ENCODE measurements at regions not wholly inside any gene's neighbourhood (a gene's known extent, or its start where the extent isn't known, plus 50 kb on each side); places are given as distances from the start of the nearest gene placed in this dataset.
"Not testable (repeated sequence)": the region's sequence is repeated elsewhere in the genome, so short reads cannot be mapped to it uniquely, and the experiment has no call there.

DNA sequence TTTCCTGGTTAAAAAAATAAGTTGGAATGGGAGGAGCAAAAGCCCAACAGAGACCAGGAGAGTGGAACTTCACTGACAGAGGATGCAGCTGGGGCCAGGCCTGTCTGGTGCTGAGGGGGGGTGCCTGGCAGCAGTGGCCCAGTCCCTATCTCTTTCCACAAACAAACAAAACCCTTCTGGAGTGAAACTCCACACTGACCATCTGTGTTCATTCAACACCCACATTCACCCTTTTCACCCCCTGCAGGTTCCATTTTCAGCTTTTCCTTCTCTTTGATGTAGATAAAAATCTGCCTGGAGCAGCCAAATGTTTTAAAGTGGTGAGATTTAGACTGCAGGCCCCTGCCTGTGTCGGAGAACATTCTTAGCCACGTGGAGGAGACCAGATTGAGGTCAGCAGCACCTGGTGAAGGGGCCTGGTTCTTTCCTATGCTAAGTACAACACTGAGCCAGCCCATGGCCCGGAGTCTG, 161.4 kb upstream of the CDH11 start:
- DNase-seq: no peak

- DNase-seq: no peak
These were observed 159.7 kb upstream of the CDH11 start for GRCh38 chr16:65281586-65281985.

DNA sequence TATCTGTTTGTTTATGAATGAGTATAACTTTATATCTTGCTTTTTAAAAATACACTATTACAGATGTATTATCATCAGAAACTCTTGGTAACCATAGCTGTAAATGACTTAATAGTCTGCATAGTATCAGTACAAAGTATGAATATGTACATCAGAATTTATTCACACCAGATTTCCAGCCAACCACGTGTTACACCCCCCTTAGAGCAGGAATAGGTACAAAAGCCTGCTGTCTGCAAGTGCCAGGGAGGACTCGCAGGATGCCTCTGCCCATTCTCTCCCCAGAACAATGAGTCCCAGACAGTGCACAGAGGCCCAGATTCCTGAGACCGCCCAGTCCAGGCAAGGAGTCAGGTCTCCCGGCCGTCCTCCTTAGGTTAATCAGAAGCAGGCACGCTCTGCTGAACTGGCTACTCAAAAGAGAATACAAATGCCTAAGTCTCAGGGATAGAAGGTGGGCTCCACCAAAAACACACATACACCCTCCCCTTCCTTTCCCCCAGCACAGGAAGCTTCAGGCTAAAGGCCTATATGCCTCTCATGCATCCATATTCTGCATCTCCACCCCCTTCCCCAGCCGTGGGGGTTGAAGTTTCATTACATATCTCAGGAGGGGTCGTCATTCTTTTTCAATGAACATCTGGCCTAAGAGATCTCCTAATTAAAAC, 159.1 kb upstream of the CDH11 start:
- DNase-seq: no peak

- no peak for DNase-seq
These were observed 157.7 kb upstream of the CDH11 start for GRCh38 chr16:65279576-65279975.

DNA sequence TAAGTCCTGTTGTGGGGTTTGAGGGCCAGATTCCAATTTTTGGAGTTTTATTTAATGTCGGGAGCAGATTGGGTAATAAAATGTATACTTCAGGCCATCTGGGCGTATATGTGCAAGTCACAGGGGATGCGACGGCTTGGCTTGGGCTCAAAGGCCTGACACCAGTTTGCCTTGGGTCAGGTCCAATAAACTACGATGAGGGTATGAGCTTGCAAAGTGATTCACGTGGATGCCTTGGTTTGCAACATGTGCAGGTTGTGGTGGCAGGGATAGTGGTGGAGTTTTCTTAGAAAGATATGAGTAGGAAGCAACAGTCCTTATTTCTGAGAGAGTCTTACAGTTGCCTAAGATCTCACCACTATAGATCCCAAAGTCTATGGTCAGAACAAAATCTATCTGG, 157.0 kb upstream of the CDH11 start:
- no peak for DNase-seq

GRCh38 chr16:65274566-65274965, 152.7 kb upstream of the CDH11 start:
- DNase-seq: no peak

DNA sequence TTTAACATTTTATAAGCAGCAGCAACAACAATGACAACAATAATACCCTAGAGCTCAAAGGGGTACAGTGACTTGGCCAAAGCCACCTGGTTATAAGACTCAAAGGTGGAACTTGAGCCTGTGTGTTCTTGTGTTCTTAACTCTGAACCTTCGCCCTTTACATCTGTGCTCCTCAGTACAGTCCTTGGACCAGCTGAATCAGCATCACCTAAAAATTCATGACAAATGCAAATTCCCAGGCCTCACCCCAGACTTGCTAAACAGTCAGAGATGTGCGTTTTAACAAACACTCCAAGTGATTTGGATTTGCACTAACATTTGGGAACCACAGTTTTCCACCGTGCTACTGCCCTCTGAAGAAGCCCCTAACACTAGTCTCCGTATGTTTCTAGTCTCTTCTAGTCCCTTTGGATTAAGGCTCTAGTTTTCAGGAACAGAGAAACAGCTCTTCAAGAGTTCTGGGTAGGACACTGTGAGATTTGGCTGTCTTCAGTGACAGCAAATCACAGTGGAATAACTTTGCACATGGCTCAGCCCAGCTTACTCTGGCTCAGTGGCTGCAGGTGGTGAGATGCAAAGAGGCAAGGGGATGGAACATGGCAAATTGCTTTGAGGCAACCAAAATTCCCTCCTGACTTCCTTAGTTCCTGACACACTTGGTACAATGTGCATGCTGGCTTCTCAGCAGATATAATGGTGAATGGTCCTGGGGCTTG, 151.0 kb upstream of the CDH11 start:
- DNase-seq: no peak

DNA sequence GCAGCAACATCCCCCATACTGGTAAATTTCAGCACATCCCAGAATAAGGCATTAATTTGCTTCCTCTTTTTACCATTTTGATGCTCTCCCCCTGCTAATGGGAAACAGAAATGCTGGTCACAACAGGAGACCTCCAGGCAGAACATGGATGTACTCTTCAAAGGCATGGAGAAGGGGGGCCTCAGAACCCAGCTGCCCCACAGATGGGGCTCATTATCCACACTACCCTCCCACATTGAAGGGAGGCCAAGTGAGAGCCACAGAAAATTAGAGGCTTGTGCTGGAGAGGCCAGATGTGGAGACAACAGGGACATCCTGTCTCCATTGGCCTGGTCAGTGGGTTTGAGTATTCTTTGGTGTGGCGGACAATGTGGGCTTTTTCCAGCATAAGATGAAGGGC, 150.1 kb upstream of the CDH11 start:
- DNase-seq: no peak

DNA sequence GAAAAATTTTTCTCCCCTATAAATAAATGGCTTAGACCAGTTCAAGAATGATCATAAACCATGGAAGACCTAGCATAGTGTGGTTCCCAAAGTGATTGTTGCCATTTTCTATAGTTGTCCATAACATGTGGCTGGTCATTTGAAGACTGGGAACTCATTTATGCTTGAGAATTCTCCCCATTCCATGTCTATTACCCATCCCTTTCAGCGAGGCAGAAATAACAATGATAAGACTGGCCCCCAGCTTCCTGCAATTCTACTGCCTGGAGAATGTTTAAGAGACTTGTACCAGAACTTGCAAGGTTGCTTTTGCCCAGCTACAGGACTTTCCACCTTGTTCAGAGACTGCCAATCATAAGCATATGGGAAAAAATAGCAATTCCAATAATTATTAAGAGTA, 146.5 kb upstream of the CDH11 start:
- no peak for DNase-seq

- no peak for DNase-seq
These were observed 142.0 kb upstream of the CDH11 start for GRCh38 chr16:65263896-65264295.

DNA sequence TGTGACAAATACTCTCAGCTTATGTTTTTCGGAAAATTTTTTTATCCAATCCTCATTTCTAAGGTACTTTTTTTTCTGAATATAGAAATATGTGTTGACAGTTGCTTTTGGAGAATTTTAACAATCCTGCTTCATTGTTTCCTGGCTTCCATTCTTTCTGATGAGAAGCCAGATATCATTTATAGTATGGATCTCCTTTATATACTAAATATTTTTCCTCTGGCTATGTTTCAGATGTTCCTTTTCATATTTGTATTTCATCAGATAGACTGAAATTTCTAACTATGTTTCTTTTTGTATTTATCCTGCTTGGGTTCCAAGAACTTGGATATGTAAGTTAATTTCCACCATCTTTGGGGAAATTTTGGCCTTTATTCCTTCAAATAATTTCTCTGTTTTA, 138.9 kb upstream of the CDH11 start:
- DNase-seq: no peak

GRCh38 chr16:65254144-65254543, 132.3 kb upstream of the CDH11 start:
- DNase-seq: no peak

GRCh38 chr16:65249768-65250167, 127.9 kb upstream of the CDH11 start:
- DNase-seq: no peak

- no peak for DNase-seq
These were observed 122.9 kb upstream of the CDH11 start for GRCh38 chr16:65244787-65245186.

GRCh38 chr16:65235339-65236177, 113.7 kb upstream of the CDH11 start:
- no peak for DNase-seq

GRCh38 chr16:65234721-65235320, 113.0 kb upstream of the CDH11 start:
- not testable (repeated sequence) for DNase-seq

DNA sequence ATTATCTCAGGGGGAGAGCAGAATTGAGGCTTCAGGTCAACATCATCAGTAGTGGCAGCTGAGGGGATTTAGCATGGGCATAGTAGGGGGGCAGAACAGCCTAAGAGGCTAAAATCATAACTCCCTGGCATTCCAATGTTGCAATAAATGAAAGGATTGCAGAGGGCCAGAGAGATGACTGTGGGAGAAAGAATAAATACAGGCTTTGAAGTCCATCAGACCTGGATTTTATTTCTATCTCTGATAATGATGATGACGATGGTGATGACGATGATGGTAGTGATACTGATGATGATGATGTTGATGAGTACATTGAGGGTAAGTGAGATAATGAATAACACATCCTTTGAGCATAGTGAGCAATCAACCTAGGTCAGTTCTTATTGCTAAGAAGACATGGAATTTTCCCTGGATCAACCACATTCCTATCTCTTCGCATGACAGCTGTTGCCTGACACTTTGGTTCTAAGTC, 107.4 kb upstream of the CDH11 start:
- DNase-seq: no peak

GRCh38 chr16:65227150-65227835, 105.4 kb upstream of the CDH11 start:
- DNase-seq: no peak

- no peak for DNase-seq
These were observed 104.2 kb upstream of the CDH11 start for GRCh38 chr16:65226077-65226476.

DNA sequence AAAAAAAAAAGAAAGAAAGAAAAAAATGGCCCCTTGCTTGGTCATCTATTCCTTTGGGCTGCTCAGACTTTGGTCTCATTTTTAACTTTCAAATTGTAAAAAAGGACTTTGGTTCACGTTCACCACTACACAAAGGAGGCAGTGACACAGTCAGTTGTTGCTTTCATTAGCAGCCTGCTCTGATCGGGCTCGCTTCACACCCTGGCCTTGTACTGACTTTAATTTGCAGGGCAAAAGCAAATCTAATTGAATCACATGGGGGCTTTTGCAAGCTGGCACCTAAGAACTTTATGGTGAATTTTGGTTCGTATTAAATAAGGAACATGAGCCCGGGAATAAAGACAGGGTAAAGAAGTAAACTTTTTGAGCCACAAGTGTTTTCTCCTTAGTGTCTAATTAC, 103.6 kb upstream of the CDH11 start:
- DNase-seq: no peak

GRCh38 chr16:65224994-65225393, 103.1 kb upstream of the CDH11 start:
- no peak for DNase-seq

DNA sequence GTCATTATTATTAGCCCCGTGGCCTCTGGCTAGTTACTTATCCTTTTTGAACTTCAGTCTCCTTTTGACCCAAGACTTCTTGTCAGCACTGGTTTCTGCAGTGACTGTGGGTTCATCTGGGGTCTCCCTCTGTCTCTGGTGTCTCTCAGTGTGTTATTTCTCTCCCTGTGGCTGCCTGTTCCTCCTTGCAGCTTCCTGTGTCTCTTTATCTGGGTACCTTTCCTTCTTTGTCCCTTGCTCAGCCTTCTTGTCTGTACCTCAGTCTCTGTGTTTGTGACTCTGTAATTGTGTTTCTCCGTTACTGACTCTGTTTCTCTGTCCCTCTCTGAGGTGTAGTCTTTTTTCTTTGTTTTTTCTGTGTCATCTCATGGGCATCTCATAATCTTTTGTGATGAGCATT, 102.6 kb upstream of the CDH11 start:
- DNase-seq: no peak

DNA sequence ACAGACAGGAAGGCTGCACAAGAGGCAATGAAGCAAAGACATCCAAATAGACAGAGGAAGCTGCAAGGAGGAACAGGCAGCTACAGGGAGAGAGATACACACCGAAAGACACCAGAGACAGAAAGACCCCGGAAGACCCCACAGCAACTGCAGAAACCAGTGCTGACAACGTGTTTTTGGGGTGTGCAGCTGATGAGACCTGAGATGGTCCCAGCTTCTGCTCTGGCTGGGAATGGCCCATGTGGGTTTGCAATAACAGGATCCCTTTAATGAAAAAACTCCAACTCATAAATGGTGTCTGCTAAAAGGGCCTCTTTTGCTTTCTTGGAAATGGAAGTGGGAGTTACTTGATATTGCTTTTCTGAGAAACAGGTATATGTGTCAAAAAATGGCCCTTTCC, 101.5 kb upstream of the CDH11 start:
- no peak for DNase-seq
